ENCODE measurements at regions not wholly inside any gene's neighbourhood (a gene's known extent, or its start where the extent isn't known, plus 50 kb on each side); places are given as distances from the start of the nearest gene placed in this dataset.

- DNase-seq, result no peak
Measured at GRCh38 chrX:36436361-36436760, 516.8 kb downstream of the CFAP47 start.

GRCh38 chrX:36443007-36443406 lies 523.5 kb downstream of the CFAP47 start:
- DNase-seq, result no peak

GRCh38 chrX:36445566-36445965 lies 526.0 kb downstream of the CFAP47 start:
- no peak for DNase-seq

- DNase-seq, result no peak
Measured at GRCh38 chrX:36462142-36462541, 542.6 kb downstream of the CFAP47 start.

GRCh38 chrX:36480441-36480990 lies 527.6 kb upstream of the FAM47C start:
- no peak for DNase-seq

GRCh38 chrX:36501169-36501702 lies 506.9 kb upstream of the FAM47C start:
- no peak for DNase-seq

GRCh38 chrX:36504625-36505024 lies 503.5 kb upstream of the FAM47C start:
- no peak for DNase-seq

- no peak for DNase-seq
Measured at GRCh38 chrX:36508042-36508441, 500.1 kb upstream of the FAM47C start.

GRCh38 chrX:36510736-36511135 lies 497.4 kb upstream of the FAM47C start:
- no peak for DNase-seq

- no peak for DNase-seq
Measured at GRCh38 chrX:36528661-36529060, 479.5 kb upstream of the FAM47C start.

- no peak for DNase-seq
Measured at GRCh38 chrX:36534900-36535299, 473.3 kb upstream of the FAM47C start.

- no peak for DNase-seq
Measured at GRCh38 chrX:36543499-36543898, 464.7 kb upstream of the FAM47C start.

- no peak for DNase-seq
Measured at GRCh38 chrX:36562986-36563385, 445.2 kb upstream of the FAM47C start.

- DNase-seq, result no peak
Measured at GRCh38 chrX:36568946-36569345, 439.2 kb upstream of the FAM47C start.

- no peak for DNase-seq
Measured at GRCh38 chrX:36573720-36574119, 434.4 kb upstream of the FAM47C start.

GRCh38 chrX:36575670-36576069 lies 432.5 kb upstream of the FAM47C start:
- DNase-seq, result no peak

GRCh38 chrX:36577006-36577405 lies 431.2 kb upstream of the FAM47C start:
- no peak for DNase-seq

GRCh38 chrX:36581030-36581429 lies 427.1 kb upstream of the FAM47C start:
- no peak for DNase-seq

- no peak for DNase-seq
Measured at GRCh38 chrX:36583674-36584073, 424.5 kb upstream of the FAM47C start.

GRCh38 chrX:36609616-36610585 lies 398.3 kb upstream of the FAM47C start:
- DNase-seq, result no peak

- DNase-seq, result no peak
Measured at GRCh38 chrX:36626898-36627297, 381.3 kb upstream of the FAM47C start.

GRCh38 chrX:36640232-36640631 lies 367.9 kb upstream of the FAM47C start:
- DNase-seq, result no peak

- no peak for DNase-seq
Measured at GRCh38 chrX:36642052-36642451, 366.1 kb upstream of the FAM47C start.

GRCh38 chrX:36650622-36651021 lies 357.5 kb upstream of the FAM47C start:
- no peak for DNase-seq

Measured in NCI-H446 treated with DMSO at 0.1 percent for 48 hours (cell line).